ENCODE measurements at regions not wholly inside any gene's neighbourhood (a gene's known extent, or its start where the extent isn't known, plus 50 kb on each side); places are given as distances from the start of the nearest gene placed in this dataset.

DNA sequence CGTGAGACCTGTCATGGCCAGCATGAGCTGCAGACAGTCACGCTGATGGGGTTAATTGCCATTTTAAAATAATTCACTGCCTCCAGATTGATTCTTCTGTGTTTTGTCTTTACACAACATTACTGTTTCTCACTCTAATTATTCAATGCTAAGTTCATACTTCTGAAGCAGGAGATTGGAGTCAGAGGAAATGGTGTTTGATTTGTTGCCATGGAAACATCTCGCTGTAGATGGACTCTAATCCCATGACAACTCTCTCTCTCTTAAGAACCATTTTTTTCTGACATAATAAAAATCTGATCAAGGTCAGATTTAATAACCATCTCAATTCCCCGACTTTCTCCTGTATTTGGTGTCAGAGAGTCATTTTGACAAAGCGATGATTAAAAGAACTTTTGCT lies 209.0 kb downstream of the IDS start:
- DNase-seq (ENCODE audit: low read depth) (no peak), FAIRE-seq (no peak)

DNA sequence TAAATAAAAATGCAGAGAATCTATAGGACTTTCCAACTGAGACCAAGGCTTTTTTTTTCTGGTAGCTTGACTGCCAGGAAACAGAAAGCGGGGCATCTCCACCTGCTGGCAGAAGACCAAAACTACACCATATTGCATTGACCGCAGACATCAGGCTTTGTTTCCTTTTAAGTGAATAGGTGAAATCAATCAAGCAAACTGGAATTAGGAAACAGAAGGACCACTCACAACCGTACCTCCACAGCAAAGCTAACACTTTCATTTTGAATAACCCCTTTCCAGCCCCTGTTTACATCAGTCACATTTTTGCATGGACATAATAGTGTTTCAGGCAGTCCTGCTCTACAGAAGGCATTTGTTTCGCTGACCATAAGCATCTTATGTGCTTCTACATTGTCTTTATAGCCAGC lies 218.2 kb downstream of the IDS start:
- Histone ChIP-seq H3K36me3 (ENCODE audit: control insufficient read depth, insufficient read depth, low read length) (no peaks in the 10 kb centered on the region), H3K27me3 (ENCODE audit: control insufficient read depth, insufficient read depth, low read length) (no peaks in the 10 kb centered on the region), H3K4me3 (ENCODE audit: low read depth, low read length) (no peak overlapping the region)
- DNase-seq (ENCODE audit: low read depth) (peak; percentile 30), FAIRE-seq (no peak)
- peak; percentile 64 for TF ChIP-seq CTCF (IDR thresholded peaks at IDR 0.05; ENCODE audit: insufficient read depth, low read length, severe bottlenecking)

More for the DNA sequence above, 209.0 kb downstream of the IDS start:
- H3K27me3 ChIP-seq (ENCODE audit: control insufficient read depth, insufficient read depth, low read length) = no peaks in the 10 kb centered on the region
- TF ChIP-seq CTCF (IDR thresholded peaks at IDR 0.05; ENCODE audit: insufficient read depth, low read length, severe bottlenecking) = no peak
- H3K36me3 ChIP-seq (ENCODE audit: control insufficient read depth, insufficient read depth, low read length) = no peaks in the 10 kb centered on the region
- H3K4me3 ChIP-seq (ENCODE audit: low read depth, low read length) = no peak overlapping the region

DNA sequence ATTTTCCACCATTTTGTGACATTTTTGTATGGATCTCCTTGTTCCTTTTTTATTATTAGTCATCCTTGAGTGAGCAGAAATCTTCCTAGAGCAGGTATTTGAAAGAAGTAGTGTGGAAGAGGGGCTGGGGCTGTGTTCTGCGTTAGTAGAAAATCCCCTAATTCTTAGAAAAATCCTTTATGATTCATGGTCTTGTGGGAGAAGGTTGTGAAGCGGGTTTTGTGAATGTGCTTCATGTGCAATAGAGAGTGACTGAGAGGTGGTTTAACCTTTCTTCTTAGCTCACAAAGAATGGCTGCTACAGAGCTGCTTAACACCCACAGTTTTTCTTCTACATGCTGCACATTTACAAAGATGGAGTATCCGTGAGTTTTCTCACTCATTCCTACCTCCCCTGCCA lies 220.5 kb downstream of the IDS start:
- Histone ChIP-seq H3K36me3 (ENCODE audit: control insufficient read depth, insufficient read depth, low read length) (no peaks in the 10 kb centered on the region), H3K4me3 (ENCODE audit: low read depth, low read length) (no peak overlapping the region), H3K27me3 (ENCODE audit: control insufficient read depth, insufficient read depth, low read length) (no peaks in the 10 kb centered on the region)
- TF ChIP-seq CTCF (IDR thresholded peaks at IDR 0.05; ENCODE audit: insufficient read depth, low read length, severe bottlenecking) = no peak
- FAIRE-seq = no peak
- no peak for DNase-seq (ENCODE audit: low read depth)

DNA sequence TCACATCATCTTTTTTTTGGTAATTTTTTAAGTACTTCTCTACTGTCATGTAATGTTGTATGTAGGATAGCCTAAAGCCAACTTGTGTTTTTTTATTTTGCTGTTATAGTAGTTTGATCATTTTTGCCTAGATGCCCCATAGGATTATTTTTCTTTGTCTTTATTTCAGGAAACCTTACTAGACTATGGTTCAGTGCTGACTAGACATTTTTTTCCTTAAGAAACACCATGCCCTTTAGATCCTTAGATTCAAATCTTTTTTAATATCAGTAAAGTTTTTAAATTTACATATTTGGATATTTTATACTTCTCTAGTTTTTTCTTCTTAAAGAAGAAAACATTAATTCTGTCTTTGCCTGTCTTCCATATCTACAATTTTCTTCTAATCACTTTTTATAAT lies 221.3 kb downstream of the IDS start:
- no peak for FAIRE-seq
- H3K27me3 ChIP-seq (ENCODE audit: control insufficient read depth, insufficient read depth, low read length) = no peaks in the 10 kb centered on the region
- H3K4me3 ChIP-seq (ENCODE audit: low read depth, low read length) = no peak overlapping the region
- no peak for TF ChIP-seq CTCF (IDR thresholded peaks at IDR 0.05; ENCODE audit: insufficient read depth, low read length, severe bottlenecking)
- no peaks in the 10 kb centered on the region for H3K36me3 ChIP-seq (ENCODE audit: control insufficient read depth, insufficient read depth, low read length)
- DNase-seq (ENCODE audit: low read depth) = no peak

GRCh38 chrX:149282909-149283308 lies 222.2 kb downstream of the IDS start:
- Histone ChIP-seq H3K36me3 (ENCODE audit: control insufficient read depth, insufficient read depth, low read length) (no peaks in the 10 kb centered on the region), H3K4me3 (ENCODE audit: low read depth, low read length) (no peak overlapping the region), H3K27me3 (ENCODE audit: control insufficient read depth, insufficient read depth, low read length) (no peaks in the 10 kb centered on the region)
- DNase-seq (ENCODE audit: low read depth) (no peak), FAIRE-seq (no peak)
- TF ChIP-seq CTCF (IDR thresholded peaks at IDR 0.05; ENCODE audit: insufficient read depth, low read length, severe bottlenecking) = no peak

- no peaks in the 10 kb centered on the region for H3K36me3 ChIP-seq (ENCODE audit: control insufficient read depth, insufficient read depth, low read length)
- FAIRE-seq (no peak), DNase-seq (ENCODE audit: low read depth) (no peak)
- TF ChIP-seq CTCF (IDR thresholded peaks at IDR 0.05; ENCODE audit: insufficient read depth, low read length, severe bottlenecking) = no peak
- H3K27me3 ChIP-seq (ENCODE audit: control insufficient read depth, insufficient read depth, low read length) = no peaks in the 10 kb centered on the region
- H3K4me3 ChIP-seq (ENCODE audit: low read depth, low read length) = no peak overlapping the region
Observed at GRCh38 chrX:149280011-149280410, 225.1 kb downstream of the IDS start.

Data from bronchial epithelial cell (primary cell).